DMS114 treated with DMSO at 0.1 percent for 48 hours (cell line): ENCODE measurements at regions not wholly inside any gene's neighbourhood (a gene's known extent, or its start where the extent isn't known, plus 50 kb on each side); places are given as distances from the start of the nearest gene placed in this dataset.
"Not testable (repeated sequence)": the region's sequence is repeated elsewhere in the genome, so short reads cannot be mapped to it uniquely, and the experiment has no call there.

ENCODE experiments used
- DNase-seq: peaks from one replicate; lab custom pipeline; 2025; ENCODE audit not compliant: unreplicated experiment; lab: John Stamatoyannopoulos, UW

DNA sequence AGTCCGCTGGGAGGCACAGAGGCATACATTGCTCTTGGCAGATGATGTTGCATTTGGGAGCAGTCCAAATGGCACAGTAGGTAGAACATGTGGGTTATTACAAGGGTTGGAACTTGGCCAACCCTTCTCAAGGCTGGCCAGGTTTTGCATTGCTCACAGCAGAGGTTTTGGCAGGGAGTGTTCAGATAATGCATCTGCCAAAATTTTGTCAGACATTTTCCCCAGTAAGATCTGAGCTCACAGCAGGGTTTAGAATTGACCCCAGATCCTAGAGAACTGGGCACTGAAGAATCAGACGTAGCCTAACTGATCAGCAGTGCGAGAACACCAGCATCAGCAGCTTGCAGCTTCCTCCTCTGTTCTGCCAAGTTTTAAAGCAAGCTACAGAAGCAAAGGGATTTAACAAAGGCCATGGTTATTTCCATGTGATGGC is 468.8 kb upstream of the KIF2B start:
- no peak for DNase-seq

- no peak for DNase-seq
Measured at GRCh38 chr17:53344778-53345177, 477.9 kb upstream of the KIF2B start.

DNA sequence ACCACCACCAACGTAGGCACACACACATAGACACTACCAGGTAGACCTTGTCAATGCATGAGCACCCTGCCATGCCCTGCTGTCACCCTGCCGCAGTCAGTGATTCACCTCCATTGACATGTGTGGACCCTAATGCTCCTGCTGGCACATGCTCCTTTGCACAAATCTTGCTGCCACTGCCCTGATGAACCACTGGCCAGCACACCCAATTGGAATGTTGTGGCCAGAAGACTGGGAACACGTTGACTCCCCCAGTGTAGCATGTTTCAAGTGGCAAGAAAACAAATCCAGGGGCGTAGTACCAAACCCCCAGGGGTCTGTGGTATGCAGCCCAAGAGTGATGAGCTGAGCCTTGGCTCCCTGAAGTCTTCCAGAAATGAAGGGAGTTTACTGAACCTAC is 486.4 kb upstream of the KIF2B start:
- no peak for DNase-seq

GRCh38 chr17:53335443-53335842 is 487.3 kb upstream of the KIF2B start:
- no peak for DNase-seq

DNA sequence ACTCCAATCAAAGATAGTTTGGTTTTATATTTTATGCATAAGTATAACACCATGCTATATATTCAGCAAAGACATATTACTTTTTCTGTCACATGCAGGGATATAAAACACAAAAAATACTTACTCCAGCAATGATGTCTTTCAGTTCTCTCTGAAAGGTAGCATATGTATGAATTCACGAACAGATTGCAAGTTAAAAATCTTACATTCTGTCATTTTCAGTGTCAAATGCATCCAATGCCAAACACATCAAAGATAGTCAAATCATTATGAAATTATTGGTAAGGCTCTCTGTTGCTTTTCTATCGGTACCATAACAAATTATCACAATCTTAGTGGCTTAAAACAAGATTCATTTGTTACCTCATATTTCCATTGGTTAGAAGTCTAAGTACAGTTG is 492.0 kb upstream of the KIF2B start:
- DNase-seq, result no peak

DNA sequence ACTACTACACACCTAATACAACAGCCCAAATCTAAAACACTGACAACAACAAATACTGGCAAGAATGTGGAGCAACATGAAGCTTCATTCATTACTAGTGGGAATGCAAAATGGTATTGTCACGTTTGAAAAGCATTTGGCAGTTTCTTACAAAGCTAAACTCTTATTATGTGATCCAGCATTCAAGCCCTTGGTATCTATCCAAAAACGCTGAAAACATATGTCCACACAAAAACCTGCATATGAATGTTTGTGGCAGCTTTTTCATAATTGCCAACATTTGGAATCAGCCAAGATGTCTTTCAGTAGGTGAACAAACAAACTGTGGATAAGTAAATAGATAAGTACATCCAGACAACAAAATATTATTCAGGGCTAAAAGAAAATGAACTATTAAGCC is 501.1 kb upstream of the KIF2B start:
- no peak for DNase-seq

DNA sequence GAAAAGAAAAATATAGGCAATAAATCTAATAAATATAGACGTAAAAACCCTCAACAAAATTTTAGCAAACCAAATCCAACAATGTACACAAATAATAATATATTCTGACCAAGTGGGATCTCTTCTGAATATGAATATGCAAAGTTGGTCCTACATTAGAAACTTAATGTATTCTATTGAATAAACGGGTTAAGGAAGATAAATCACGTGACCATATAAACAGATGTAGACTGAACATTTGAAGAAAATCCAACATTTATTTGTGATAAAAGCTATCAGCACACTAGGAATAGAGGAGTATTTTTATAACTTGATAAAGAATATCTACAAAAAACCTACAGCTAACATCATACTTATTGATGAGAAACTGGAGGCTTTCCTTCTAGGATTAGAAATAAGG is 502.8 kb upstream of the KIF2B start:
- DNase-seq, result no peak

DNA sequence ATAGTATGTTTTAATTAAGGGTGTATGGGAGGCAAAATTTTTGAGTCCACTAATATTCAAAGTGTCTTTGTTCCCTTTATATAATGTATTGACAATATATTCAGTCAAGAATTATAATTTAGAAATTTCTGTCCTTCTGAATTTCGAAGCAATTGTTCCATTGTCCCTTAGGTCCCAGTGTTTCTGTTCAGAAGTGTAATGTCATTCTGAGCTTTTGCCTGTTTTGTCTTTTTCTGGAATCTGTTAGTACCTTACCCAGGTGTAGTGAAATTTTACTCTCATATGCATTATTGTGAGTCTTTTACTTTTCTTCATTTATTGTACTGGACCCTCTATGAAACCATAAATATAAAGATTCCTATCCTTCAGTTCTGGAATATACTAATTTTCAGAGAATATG is 505.7 kb upstream of the KIF2B start:
- DNase-seq, result no peak

DNA sequence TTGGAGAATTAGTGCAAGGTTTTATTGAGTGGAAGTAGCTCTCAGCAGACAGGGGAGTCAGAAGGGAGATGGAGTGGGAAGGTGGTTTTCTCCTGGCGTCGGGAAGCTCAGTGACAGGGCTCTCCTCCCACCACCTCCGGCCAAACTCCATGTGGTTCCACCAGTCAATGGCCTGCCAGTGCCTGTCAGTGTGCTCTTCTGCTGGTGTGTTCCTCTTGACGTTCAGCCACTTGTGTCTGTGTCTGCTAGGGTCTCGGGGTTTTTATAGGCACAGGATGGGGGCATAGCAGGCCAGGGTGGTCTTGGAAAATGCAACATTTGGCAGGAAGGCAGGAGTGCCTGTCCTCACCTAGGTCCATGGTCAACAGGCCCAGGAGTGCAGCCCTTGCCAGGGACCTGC is 506.7 kb upstream of the KIF2B start:
- no peak for DNase-seq

DNA sequence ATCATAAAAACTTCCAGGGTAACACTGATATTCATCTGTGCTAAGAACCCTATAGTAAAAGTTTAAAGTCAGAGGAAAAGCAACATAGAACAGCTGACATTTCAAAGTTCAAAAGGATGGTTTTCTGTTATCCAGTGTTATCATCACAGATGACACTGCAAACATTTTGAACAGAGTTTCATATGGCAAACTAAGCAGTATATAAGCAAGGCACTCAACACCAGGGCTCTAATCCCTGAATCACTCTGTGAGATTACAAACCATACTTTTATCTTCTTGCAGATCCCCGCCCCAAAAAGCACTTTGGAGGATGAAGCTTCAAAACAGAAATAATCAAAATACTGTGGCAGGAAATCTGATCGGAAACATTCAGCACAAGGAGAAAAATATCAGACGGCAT is 508.2 kb upstream of the KIF2B start:
- no peak for DNase-seq

- DNase-seq, result no peak
Measured at GRCh38 chr17:53313746-53314145, 509.0 kb upstream of the KIF2B start.

- no peak for DNase-seq
Measured at GRCh38 chr17:53278466-53278865, 544.3 kb upstream of the KIF2B start.

GRCh38 chr17:53273126-53273525 is 549.6 kb upstream of the KIF2B start:
- DNase-seq, result no peak

DNA sequence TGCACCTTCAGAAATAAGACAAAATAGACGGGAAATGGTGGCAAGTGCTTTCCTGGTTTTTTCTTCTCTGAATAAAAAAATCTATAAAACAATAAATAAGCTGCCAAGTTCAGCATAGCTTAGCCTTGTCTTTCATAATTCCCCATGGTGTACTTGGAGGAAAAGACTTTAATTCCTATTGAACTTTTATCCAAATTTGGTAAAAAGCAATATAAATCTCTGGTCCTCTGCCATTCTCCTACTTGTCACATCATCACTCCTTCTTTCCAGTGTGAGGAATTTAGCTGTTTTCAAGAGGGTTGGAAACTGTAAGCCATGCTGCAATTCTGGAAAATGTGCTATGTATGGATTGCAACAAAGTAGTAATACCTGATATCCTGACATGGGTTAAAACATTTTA is 551.8 kb upstream of the KIF2B start:
- no peak for DNase-seq

DNA sequence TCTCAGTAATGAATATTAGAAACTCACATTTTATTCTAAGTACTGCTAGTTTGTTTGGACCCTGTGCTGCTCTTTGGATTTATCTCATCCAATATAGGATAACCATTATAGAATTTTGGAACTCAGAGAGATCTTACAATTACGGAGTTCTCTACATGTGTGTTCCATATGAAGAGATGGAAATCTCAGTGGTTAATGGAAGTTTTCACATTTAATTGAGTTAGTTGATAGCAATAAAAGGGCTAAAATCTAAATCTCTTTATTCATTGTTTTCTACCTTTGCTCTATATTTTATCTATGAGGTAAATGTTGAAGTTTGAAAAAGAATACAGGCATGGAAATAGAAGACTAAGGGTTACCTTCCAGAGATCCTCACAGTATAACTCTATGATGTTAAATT is 558.0 kb upstream of the KIF2B start:
- DNase-seq, result no peak

- DNase-seq, result no peak
Measured at GRCh38 chr17:53253956-53254597, 568.6 kb upstream of the KIF2B start.

- DNase-seq, result no peak
Measured at GRCh38 chr17:53249036-53249435, 573.7 kb upstream of the KIF2B start.

- DNase-seq, result no peak
Measured at GRCh38 chr17:53234138-53234537, 588.6 kb upstream of the KIF2B start.

DNA sequence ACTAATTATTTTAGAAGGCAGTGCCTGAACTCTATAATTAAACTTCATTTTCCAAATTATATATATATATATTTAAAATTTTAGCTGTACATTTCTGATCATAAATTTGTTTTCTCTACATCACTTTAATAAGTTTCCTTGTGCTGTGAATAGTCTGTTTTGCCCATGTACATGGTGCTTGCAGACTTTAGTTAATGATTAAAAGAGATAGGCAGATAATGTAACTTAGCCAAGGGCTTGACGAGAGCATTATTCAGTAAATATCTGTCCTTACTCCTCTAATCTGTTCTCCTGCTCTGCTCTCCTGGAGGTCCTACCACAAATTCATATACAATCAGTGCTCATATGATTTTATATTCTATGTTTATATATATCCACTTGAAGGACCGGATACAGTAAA is 595.2 kb upstream of the KIF2B start:
- no peak for DNase-seq

GRCh38 chr17:53227111-53227510 is 595.6 kb upstream of the KIF2B start:
- no peak for DNase-seq

GRCh38 chr17:53219821-53220220 is 602.9 kb upstream of the KIF2B start:
- DNase-seq, result no peak

DNA sequence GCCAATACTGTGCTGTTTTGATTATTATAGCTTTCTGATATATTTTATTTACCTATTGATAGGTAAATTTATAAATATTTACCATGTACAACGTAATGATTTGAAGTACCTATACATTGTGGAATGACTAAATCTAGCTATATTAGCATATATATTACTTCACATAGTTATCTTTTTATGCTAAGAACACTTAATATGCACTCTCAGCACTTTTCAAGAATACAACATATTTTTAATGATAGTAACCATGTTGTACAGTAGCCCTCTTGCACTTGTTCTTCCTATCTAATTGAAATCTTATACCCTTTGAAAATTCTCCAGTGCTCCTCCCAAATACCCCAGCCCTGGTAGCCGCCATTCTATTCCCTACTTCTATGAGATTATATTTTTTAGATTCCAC is 604.0 kb upstream of the KIF2B start:
- no peak for DNase-seq

GRCh38 chr17:53217311-53217710 is 605.4 kb upstream of the KIF2B start:
- DNase-seq, result no peak

GRCh38 chr17:53208935-53209334 is 613.8 kb upstream of the KIF2B start:
- not testable (repeated sequence) for DNase-seq
